ENCODE measurements at regions not wholly inside any gene's neighbourhood (a gene's known extent, or its start where the extent isn't known, plus 50 kb on each side); places are given as distances from the start of the nearest gene placed in this dataset.

DNA sequence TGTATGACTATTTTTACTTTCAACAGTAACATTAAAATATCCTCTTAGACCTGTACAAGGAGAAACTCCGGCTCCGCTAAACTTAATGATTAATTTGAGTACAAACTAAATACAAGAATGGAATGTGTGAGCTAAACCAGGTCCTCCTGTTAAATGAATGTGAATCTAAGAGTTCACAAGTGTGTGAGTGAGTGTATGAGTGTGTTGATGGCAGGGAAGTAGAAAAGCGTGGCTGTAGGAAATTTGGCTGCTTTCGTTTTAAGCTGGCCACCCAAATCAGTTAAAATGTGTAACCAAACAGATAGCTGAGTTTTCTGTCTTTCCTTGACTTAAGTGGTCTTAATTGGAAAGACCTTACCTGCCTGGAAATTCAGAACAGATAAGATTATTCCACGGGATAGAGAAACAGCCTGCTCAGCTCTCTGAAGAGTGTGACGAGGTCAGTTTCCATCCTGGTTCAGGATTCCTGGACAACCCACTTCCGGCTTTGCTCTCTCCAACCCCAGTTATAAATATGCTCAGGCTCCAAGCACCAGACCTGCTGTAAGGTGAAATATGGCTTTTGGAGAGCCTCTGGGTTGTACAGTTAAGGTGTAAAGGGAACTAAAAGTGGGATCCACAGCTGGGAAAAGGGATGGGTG lies 908.6 kb upstream of the EDIL3 start:
- intact Hi-C loops (cut with DNase I; ENCODE audit: low total_unique reads) = no loop called here
- DNase-seq (ENCODE audit: low spot score in 2 of 2) = no peak
- no peak for TF ChIP-seq POLR2A (IDR thresholded peaks at IDR 0.05)
- TF ChIP-seq, protein P1, sequence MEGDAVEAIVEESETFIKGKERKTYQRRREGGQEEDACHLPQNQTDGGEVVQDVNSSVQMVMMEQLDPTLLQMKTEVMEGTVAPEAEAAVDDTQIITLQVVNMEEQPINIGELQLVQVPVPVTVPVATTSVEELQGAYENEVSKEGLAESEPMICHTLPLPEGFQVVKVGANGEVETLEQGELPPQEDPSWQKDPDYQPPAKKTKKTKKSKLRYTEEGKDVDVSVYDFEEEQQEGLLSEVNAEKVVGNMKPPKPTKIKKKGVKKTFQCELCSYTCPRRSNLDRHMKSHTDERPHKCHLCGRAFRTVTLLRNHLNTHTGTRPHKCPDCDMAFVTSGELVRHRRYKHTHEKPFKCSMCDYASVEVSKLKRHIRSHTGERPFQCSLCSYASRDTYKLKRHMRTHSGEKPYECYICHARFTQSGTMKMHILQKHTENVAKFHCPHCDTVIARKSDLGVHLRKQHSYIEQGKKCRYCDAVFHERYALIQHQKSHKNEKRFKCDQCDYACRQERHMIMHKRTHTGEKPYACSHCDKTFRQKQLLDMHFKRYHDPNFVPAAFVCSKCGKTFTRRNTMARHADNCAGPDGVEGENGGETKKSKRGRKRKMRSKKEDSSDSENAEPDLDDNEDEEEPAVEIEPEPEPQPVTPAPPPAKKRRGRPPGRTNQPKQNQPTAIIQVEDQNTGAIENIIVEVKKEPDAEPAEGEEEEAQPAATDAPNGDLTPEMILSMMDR (IDR thresholded peaks at IDR 0.05) = no peak
- 74 to 76% methylated on average over 7 of the region's 7 CpGs for WGBS, 2 donors
- H3K4me3 ChIP-seq (ENCODE audit: low read depth, poor library complexity, severe bottlenecking) = no peak overlapping the region

DNA sequence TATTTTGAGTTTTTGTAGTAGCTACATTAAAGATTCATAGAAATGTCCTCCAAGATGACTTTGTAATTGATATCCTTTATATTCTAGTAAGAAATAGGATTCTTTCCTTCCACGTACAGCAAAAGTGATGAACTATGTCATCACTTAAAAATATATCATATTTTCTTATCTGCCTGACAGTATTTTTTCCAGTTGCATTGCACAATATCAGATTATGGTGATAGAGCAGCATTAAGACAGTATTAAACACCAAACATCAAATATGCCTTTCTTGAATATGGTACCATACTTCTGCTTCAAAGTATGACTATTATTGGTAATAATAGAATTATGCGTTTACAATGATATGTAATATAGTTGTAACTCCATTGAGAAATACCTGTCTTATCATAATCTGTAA lies 919.8 kb upstream of the EDIL3 start:
- H3K4me3 ChIP-seq (ENCODE audit: low read depth, poor library complexity, severe bottlenecking) = no peak overlapping the region
- DNase-seq (ENCODE audit: low spot score in 2 of 2) = no peak

DNA sequence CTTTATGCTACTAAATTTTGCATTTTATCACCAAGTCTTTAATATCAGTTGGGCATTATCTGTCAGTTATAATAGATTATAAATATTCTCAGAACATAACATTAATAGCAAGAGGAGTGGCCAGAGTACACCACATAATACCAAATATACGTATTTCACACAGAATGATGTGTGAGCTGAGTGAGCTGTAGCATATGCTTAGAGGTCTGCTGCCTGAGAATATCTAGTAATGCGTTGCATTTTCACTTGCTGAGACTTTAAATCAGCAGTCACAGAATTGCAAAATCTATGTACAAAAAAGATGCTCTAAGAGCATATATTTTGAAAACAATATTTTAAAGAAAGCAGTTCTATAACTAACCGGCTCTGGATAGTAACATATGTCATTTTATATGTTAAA lies 921.1 kb upstream of the EDIL3 start:
- WGBS, 2 donors = 85 to 87% methylated on average over 3 of the region's 3 CpGs

More for the DNA sequence above, 919.8 kb upstream of the EDIL3 start:
- 81 to 84% methylated on average over 2 of the region's 2 CpGs for WGBS, 2 donors
- TF ChIP-seq, protein P1 (IDR thresholded peaks at IDR 0.05) = no peak
- TF ChIP-seq POLR2A (IDR thresholded peaks at IDR 0.05) = no peak
- intact Hi-C loops (cut with DNase I; ENCODE audit: low total_unique reads) = no loop called here

DNA sequence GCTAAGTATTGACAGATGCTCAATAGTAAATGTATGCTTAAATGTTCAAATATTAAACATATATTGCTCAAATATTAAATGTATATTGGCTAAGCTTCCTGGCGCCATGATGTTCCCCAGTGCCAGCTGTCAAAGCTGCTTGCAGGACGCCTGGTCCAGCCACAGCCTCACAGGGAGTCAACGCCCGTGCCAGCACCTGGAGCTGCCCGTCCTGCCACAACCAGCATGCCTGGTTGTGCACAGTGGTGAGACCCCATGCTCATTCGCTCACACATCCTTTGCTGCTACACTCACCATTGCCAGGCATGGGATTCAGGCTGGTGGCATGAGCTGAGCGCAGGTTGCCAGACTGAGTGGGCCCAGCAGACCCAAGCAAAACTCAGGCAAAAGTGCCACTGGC lies 926.9 kb upstream of the EDIL3 start:
- WGBS, 2 donors = 79% methylated on average over 7 of the region's 7 CpGs
- H3K4me3 ChIP-seq (ENCODE audit: low read depth, poor library complexity, severe bottlenecking) = no peak overlapping the region
- DNase-seq (ENCODE audit: low spot score in 2 of 2) = no peak
- intact Hi-C loops (cut with DNase I; ENCODE audit: low total_unique reads) = no loop called here
- no peak for TF ChIP-seq POLR2A (IDR thresholded peaks at IDR 0.05)
- TF ChIP-seq, protein P1 (IDR thresholded peaks at IDR 0.05) = no peak

More for the DNA sequence above, 921.1 kb upstream of the EDIL3 start:
- no peak overlapping the region for H3K4me3 ChIP-seq (ENCODE audit: low read depth, poor library complexity, severe bottlenecking)
- intact Hi-C loops (cut with DNase I; ENCODE audit: low total_unique reads) = no loop called here
- TF ChIP-seq, protein P1 (IDR thresholded peaks at IDR 0.05) = no peak
- no peak for TF ChIP-seq POLR2A (IDR thresholded peaks at IDR 0.05)
- no peak for DNase-seq (ENCODE audit: low spot score in 2 of 2)

DNA sequence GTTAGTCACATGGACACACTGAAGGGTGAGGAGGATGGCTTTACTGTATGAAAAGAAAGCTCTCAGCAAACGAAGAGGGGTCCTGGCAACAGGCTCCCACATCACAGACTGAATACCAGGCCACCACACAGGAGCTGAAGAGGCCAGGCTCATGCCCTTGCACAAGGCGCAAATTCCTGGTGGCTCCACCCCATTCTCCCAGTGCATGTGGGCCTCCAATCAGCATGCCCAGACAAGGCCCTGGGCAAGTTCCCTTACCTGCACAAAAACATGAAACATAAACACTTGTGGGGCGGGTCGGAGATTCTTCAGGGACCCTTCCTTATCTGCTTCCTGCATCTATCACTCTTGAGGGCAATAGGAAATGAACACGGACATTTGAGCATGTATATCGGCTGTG lies 935.8 kb upstream of the EDIL3 start:
- 43 to 57% methylated on average over 6 of the region's 6 CpGs for WGBS, 2 donors
- no peak for DNase-seq (ENCODE audit: low spot score in 2 of 2)
- no peak overlapping the region for H3K4me3 ChIP-seq (ENCODE audit: low read depth, poor library complexity, severe bottlenecking)
- TF ChIP-seq, protein P1 (IDR thresholded peaks at IDR 0.05) = no peak
- TF ChIP-seq POLR2A (IDR thresholded peaks at IDR 0.05) = no peak
- intact Hi-C loops (cut with DNase I; ENCODE audit: low total_unique reads) = no loop called here

DNA sequence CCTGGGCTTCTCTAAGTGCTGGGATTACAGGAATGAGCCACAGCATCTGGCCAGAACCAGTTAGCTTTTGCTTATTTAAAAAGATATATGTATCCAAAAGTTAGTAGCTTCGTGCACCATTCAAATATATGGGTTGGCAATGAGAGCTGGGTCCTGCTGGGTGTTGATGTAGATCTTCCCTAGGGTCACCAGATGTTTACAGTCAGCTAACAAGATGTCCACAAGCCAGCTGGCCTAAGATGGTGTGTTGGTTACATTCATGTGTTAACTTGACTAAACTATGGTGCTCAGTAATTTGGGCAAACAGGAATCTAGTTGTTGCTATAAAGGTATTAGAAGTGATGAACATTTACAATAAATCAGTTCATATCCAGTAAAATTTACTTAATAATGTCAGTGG lies 948.6 kb upstream of the EDIL3 start:
- WGBS, 2 donors = 77 to 85% methylated on average over 1 of the region's 1 CpG
- DNase-seq (ENCODE audit: low spot score in 2 of 2) = no peak
- intact Hi-C loops (cut with DNase I; ENCODE audit: low total_unique reads) = no loop called here
- no peak overlapping the region for H3K4me3 ChIP-seq (ENCODE audit: low read depth, poor library complexity, severe bottlenecking)
- TF ChIP-seq, protein P1 (IDR thresholded peaks at IDR 0.05) = no peak
- no peak for TF ChIP-seq POLR2A (IDR thresholded peaks at IDR 0.05)
